ENCODE measurements at regions not wholly inside any gene's neighbourhood (a gene's known extent, or its start where the extent isn't known, plus 50 kb on each side); places are given as distances from the start of the nearest gene placed in this dataset.

DNA sequence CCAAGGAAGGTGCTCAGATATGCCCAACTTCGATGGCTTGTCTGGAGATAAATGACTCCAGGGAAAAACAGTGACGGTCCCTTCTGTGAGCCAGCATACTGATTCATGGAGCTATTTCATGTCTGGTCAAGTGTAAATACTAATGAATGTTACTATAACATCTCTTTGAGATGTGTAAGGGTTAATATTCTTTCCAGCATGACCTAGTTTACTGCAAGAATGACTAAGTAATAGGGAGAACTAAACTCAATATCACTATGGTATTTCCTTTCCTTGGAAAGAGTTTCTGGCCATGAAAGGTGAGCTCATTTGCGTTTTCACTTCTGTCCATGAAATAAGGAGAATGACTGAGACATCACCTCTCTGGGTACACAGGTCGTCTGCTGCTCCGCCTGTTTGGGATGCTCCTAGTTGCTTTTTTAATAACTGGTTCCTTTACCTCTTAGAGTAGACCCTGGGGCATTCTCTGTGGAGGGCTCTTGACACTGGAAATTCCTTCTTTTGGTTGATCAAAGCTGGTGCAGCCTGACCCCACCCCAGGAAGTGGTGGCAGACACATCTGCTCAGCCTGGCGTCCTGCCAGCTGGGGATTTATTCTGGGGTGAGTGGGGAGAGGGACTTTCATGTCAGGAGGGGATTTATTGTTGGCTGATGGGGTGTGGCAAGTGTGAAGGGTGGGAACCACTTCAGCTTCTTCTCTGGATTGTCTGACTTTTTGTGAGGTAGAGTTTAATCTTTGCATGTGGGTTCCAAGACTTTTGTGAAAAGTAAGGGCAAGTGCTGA, 250.0 kb upstream of the MPDZ start:
- Histone ChIP-seq H3K4me1 (no peaks in the 10 kb centered on the region), H3K36me3 (no peaks in the 10 kb centered on the region), H3K27ac (no peak overlapping the region), H3K4me3 (no peak overlapping the region), H3K9me3 (no peaks in the 10 kb centered on the region), H3K27me3 (no peaks in the 10 kb centered on the region)
- TF ChIP-seq POLR2A (IDR thresholded peaks at IDR 0.05): no peak
- TF ChIP-seq, protein P1, sequence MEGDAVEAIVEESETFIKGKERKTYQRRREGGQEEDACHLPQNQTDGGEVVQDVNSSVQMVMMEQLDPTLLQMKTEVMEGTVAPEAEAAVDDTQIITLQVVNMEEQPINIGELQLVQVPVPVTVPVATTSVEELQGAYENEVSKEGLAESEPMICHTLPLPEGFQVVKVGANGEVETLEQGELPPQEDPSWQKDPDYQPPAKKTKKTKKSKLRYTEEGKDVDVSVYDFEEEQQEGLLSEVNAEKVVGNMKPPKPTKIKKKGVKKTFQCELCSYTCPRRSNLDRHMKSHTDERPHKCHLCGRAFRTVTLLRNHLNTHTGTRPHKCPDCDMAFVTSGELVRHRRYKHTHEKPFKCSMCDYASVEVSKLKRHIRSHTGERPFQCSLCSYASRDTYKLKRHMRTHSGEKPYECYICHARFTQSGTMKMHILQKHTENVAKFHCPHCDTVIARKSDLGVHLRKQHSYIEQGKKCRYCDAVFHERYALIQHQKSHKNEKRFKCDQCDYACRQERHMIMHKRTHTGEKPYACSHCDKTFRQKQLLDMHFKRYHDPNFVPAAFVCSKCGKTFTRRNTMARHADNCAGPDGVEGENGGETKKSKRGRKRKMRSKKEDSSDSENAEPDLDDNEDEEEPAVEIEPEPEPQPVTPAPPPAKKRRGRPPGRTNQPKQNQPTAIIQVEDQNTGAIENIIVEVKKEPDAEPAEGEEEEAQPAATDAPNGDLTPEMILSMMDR (IDR thresholded peaks at IDR 0.05): no peak
- no peak for DNase-seq
- intact Hi-C loops (cut with DNase I; ENCODE audit: low total_unique reads): no loop called here

- intact Hi-C loops (cut with DNase I; ENCODE audit: low total_unique reads): no loop called here
- no peak for DNase-seq
- no peaks in the 10 kb centered on the region for H3K4me1 ChIP-seq
- no peaks in the 10 kb centered on the region for H3K27me3 ChIP-seq
- H3K9me3 ChIP-seq: no peaks in the 10 kb centered on the region
- no peak for TF ChIP-seq POLR2A (IDR thresholded peaks at IDR 0.05)
- TF ChIP-seq, protein P1 (IDR thresholded peaks at IDR 0.05): no peak
- no peak overlapping the region for H3K4me3 ChIP-seq
- no peak overlapping the region for H3K27ac ChIP-seq
- no peaks in the 10 kb centered on the region for H3K36me3 ChIP-seq
Observed at GRCh38 chr9:13524245-13524644, 244.8 kb upstream of the MPDZ start.

- Histone ChIP-seq H3K36me3 (no peaks in the 10 kb centered on the region), H3K27me3 (no peaks in the 10 kb centered on the region), H3K27ac (no peak overlapping the region), H3K9me3 (no peaks in the 10 kb centered on the region), H3K4me1 (no peaks in the 10 kb centered on the region), H3K4me3 (no peak overlapping the region)
- DNase-seq: no peak
- intact Hi-C loops (cut with DNase I; ENCODE audit: low total_unique reads): no loop called here
- TF ChIP-seq POLR2A (IDR thresholded peaks at IDR 0.05): no peak
- TF ChIP-seq, protein P1 (IDR thresholded peaks at IDR 0.05): no peak
Observed at GRCh38 chr9:13520069-13520468, 240.6 kb upstream of the MPDZ start.

GRCh38 chr9:13513716-13514444, 234.4 kb upstream of the MPDZ start:
- peak overlapping the region; percentile 39 to 60 for H3K27ac ChIP-seq
- no peaks in the 10 kb centered on the region for H3K27me3 ChIP-seq
- H3K9me3 ChIP-seq: no peaks in the 10 kb centered on the region
- no peak for DNase-seq
- no peak overlapping the region for H3K4me3 ChIP-seq
- H3K4me1 ChIP-seq: no peaks in the 10 kb centered on the region
- intact Hi-C loops (cut with DNase I; ENCODE audit: low total_unique reads): no loop called here
- TF ChIP-seq, protein P1 (IDR thresholded peaks at IDR 0.05): no peak
- TF ChIP-seq POLR2A (IDR thresholded peaks at IDR 0.05): no peak
- no peaks in the 10 kb centered on the region for H3K36me3 ChIP-seq

GRCh38 chr9:13513286-13513685, 233.8 kb upstream of the MPDZ start:
- peak overlapping the region; percentile 39 to 60 for H3K27ac ChIP-seq
- H3K27me3 ChIP-seq: no peaks in the 10 kb centered on the region
- no peaks in the 10 kb centered on the region for H3K36me3 ChIP-seq
- no peak for DNase-seq
- no peaks in the 10 kb centered on the region for H3K9me3 ChIP-seq
- H3K4me3 ChIP-seq: no peak overlapping the region
- no peak for TF ChIP-seq POLR2A (IDR thresholded peaks at IDR 0.05)
- TF ChIP-seq, protein P1 (IDR thresholded peaks at IDR 0.05): no peak
- intact Hi-C loops (cut with DNase I; ENCODE audit: low total_unique reads): no loop called here
- H3K4me1 ChIP-seq: no peaks in the 10 kb centered on the region

Data from uterus (tissue), 3 donors.